ENCODE measurements at regions not wholly inside any gene's neighbourhood (a gene's known extent, or its start where the extent isn't known, plus 50 kb on each side); places are given as distances from the start of the nearest gene placed in this dataset.
"Not testable (repeated sequence)": the region's sequence is repeated elsewhere in the genome, so short reads cannot be mapped to it uniquely, and the experiment has no call there.

DNA sequence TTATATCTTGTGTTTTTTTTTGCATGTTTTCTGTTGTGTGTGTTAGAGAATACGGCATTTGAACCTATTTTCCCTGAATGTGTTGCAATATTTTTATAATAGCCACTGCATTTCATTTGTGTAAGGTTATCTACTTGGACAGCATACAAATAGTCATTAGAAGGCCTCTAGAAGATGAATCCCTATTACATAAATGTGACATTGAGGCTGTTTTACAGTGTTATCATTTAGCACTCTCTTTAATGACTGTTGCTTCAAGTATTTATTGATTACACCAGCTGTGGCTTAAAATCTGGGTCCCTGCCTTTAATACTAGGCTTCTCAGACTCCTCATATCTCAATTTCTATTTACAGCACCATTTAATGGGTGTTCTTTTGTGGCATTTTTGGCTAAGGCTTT, 465.8 kb downstream of the FRK start:
- no peak overlapping the region for H3K4me3 Mint-ChIP-seq (ENCODE audit: unreplicated experiment)
- no peak overlapping the region for H2AFZ ChIP-seq (ENCODE audit: low read depth, low read length)

DNA sequence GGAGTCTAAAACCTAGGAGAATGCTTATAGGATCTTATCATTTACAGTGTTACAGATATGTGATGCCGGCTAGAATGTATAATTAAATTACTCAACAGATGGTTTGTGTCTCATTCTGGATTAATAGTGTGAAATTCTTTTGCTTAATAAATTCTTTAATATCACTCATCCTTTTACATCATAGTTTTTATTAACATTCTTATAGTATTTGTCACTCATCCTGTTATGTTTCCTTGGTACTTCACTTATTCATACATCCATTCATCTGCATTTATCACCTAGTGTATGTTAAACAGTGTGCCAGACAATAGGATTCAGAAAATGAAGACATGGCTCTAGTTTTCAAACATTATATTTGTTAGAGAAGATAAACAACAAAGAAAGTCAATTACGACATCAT, 468.7 kb downstream of the FRK start:
- H3K79me2 ChIP-seq (ENCODE audit: insufficient read depth, low read length) = no peaks in the 10 kb centered on the region
- TF ChIP-seq, protein P1, sequence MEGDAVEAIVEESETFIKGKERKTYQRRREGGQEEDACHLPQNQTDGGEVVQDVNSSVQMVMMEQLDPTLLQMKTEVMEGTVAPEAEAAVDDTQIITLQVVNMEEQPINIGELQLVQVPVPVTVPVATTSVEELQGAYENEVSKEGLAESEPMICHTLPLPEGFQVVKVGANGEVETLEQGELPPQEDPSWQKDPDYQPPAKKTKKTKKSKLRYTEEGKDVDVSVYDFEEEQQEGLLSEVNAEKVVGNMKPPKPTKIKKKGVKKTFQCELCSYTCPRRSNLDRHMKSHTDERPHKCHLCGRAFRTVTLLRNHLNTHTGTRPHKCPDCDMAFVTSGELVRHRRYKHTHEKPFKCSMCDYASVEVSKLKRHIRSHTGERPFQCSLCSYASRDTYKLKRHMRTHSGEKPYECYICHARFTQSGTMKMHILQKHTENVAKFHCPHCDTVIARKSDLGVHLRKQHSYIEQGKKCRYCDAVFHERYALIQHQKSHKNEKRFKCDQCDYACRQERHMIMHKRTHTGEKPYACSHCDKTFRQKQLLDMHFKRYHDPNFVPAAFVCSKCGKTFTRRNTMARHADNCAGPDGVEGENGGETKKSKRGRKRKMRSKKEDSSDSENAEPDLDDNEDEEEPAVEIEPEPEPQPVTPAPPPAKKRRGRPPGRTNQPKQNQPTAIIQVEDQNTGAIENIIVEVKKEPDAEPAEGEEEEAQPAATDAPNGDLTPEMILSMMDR (IDR thresholded peaks at IDR 0.05; ENCODE audit: insufficient read depth, low read depth, low read length) = no peak
- no peak for TF ChIP-seq EZH2 (IDR thresholded peaks at IDR 0.05; ENCODE audit: insufficient read depth, low read length)

More for the DNA sequence above, 465.8 kb downstream of the FRK start:
- Mint-ChIP-seq H3K27ac (ENCODE audit: unreplicated experiment) (no peak overlapping the region), H3K36me3 (ENCODE audit: low read depth, unreplicated experiment) (no peaks in the 10 kb centered on the region), H3K4me1 (ENCODE audit: low read depth, unreplicated experiment) (no peaks in the 10 kb centered on the region), H3K9me3 (ENCODE audit: unreplicated experiment) (no peaks in the 10 kb centered on the region), H3K27me3 (ENCODE audit: low read depth, unreplicated experiment) (no peaks in the 10 kb centered on the region)
- Histone ChIP-seq H3K27me3 (ENCODE audit: insufficient read depth, low read length) (no peaks in the 10 kb centered on the region), H3K36me3 (ENCODE audit: insufficient read depth, low read length) (no peaks in the 10 kb centered on the region), H3K27ac (ENCODE audit: low read depth, low read length) (no peak overlapping the region), H4K20me1 (ENCODE audit: insufficient read depth, low read length) (no peaks in the 10 kb centered on the region), H3K4me1 (ENCODE audit: insufficient read depth, low read length) (no peaks in the 10 kb centered on the region), H3K4me3 (ENCODE audit: insufficient read depth, low read depth, low read length) (no peak overlapping the region), H3K4me2 (ENCODE audit: low read length) (no peak overlapping the region), H3K9me3 (ENCODE audit: insufficient read depth, low read depth, low read length) (no peaks in the 10 kb centered on the region), H3K9ac (ENCODE audit: low read length) (no peak overlapping the region), H3K79me2 (ENCODE audit: insufficient read depth, low read length) (no peaks in the 10 kb centered on the region)
- TF ChIP-seq EZH2 (IDR thresholded peaks at IDR 0.05; ENCODE audit: insufficient read depth, low read length) = no peak
- TF ChIP-seq, protein P1 (IDR thresholded peaks at IDR 0.05; ENCODE audit: insufficient read depth, low read depth, low read length) = no peak
- FAIRE-seq = no peak
- DNase-seq (ENCODE audit: low read depth) = no peak

DNA sequence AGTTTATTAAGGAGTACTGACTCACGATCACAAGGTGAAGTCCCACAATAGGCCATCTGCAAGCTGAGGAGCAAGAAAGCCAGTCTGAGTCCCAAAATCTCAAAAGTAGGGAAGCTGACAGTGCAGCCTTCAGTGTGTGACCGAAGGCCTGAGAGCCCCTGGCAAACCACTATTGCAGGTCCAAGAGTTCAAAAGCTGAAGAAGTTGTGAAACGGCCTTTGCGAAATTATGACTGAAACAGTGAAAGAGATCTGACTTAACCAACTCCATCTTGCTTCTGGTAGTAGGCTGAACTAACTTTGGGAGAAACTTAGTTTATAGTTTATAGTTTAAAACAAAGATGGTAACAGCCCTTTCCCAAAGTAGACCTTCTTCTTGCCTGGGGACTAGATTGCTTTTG, 471.6 kb downstream of the FRK start:
- not testable (repeated sequence) for H3K9me3 Mint-ChIP-seq (ENCODE audit: unreplicated experiment); H3K4me1 Mint-ChIP-seq (ENCODE audit: low read depth, unreplicated experiment)

More for the DNA sequence above, 468.7 kb downstream of the FRK start:
- no peak overlapping the region for H3K4me3 Mint-ChIP-seq (ENCODE audit: unreplicated experiment)
- no peak overlapping the region for H3K27ac Mint-ChIP-seq (ENCODE audit: unreplicated experiment)
- H3K27ac ChIP-seq (ENCODE audit: low read depth, low read length) = no peak overlapping the region
- no peak for DNase-seq (ENCODE audit: low read depth)
- H3K4me2 ChIP-seq (ENCODE audit: low read length) = no peak overlapping the region
- no peaks in the 10 kb centered on the region for H3K27me3 ChIP-seq (ENCODE audit: insufficient read depth, low read length)
- no peaks in the 10 kb centered on the region for H3K36me3 ChIP-seq (ENCODE audit: insufficient read depth, low read length)
- no peaks in the 10 kb centered on the region for H3K9me3 Mint-ChIP-seq (ENCODE audit: unreplicated experiment)
- no peaks in the 10 kb centered on the region for H3K27me3 Mint-ChIP-seq (ENCODE audit: low read depth, unreplicated experiment)
- H3K36me3 Mint-ChIP-seq (ENCODE audit: low read depth, unreplicated experiment) = no peaks in the 10 kb centered on the region
- no peaks in the 10 kb centered on the region for H3K9me3 ChIP-seq (ENCODE audit: insufficient read depth, low read depth, low read length)
- no peaks in the 10 kb centered on the region for H3K4me1 Mint-ChIP-seq (ENCODE audit: low read depth, unreplicated experiment)
- no peak overlapping the region for H3K4me3 ChIP-seq (ENCODE audit: insufficient read depth, low read depth, low read length)
- no peak for FAIRE-seq
- no peak overlapping the region for H3K9ac ChIP-seq (ENCODE audit: low read length)
- no peak overlapping the region for H2AFZ ChIP-seq (ENCODE audit: low read depth, low read length)
- H3K4me1 ChIP-seq (ENCODE audit: insufficient read depth, low read length) = no peaks in the 10 kb centered on the region
- H4K20me1 ChIP-seq (ENCODE audit: insufficient read depth, low read length) = no peaks in the 10 kb centered on the region

More for the DNA sequence above, 471.6 kb downstream of the FRK start:
- not testable (repeated sequence) for H3K4me3 ChIP-seq (ENCODE audit: insufficient read depth, low read depth, low read length); H2AFZ ChIP-seq (ENCODE audit: low read depth, low read length); H3K27ac Mint-ChIP-seq (ENCODE audit: unreplicated experiment); H3K36me3 Mint-ChIP-seq (ENCODE audit: low read depth, unreplicated experiment); H3K9me3 ChIP-seq (ENCODE audit: insufficient read depth, low read depth, low read length); H4K20me1 ChIP-seq (ENCODE audit: insufficient read depth, low read length); H3K4me2 ChIP-seq (ENCODE audit: low read length); H3K79me2 ChIP-seq (ENCODE audit: insufficient read depth, low read length); DNase-seq (ENCODE audit: low read depth); H3K27me3 Mint-ChIP-seq (ENCODE audit: low read depth, unreplicated experiment); H3K4me1 ChIP-seq (ENCODE audit: insufficient read depth, low read length); H3K9ac ChIP-seq (ENCODE audit: low read length); H3K36me3 ChIP-seq (ENCODE audit: insufficient read depth, low read length); H3K27me3 ChIP-seq (ENCODE audit: insufficient read depth, low read length); H3K4me3 Mint-ChIP-seq (ENCODE audit: unreplicated experiment); H3K27ac ChIP-seq (ENCODE audit: low read depth, low read length); FAIRE-seq

All from astrocyte (in vitro differentiated cells and primary cell).